ENCODE measurements at regions not wholly inside any gene's neighbourhood (a gene's known extent, or its start where the extent isn't known, plus 50 kb on each side); places are given as distances from the start of the nearest gene placed in this dataset.

DNA sequence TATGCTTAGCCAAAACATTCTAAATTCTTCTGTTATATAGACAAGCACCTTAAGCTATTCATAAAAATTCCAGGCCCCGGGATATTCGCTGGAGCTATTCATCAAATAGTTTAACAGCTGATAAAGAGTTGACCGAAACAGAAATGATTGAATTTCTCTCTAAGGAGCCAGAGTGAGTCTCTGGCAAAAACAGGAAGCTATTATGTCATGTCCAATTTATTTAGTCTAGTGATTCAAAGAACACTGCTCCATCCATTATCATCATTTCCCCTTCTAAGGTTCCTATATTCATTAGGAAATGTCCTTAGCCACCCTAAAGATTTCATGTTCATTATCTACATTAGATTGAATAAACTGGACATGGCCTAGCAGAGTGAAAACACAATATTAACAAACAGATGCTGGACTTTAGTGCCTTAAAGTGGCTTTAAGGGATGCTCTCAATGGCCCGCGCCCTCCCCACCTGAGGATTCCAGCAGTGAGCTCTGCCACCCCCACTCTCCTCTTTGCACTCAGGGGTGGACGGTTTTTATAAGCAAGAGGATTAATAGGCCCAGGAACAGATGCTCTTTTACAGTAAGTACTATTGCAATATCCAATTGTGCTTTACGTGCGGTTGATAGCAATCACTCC, 122.1 kb upstream of the RGS1 start:
- no peak overlapping the region for H3K9ac ChIP-seq (ENCODE audit: insufficient read depth in 1 of 2, low read depth in 2 of 2, low read length in 2 of 2)
- H3K27me3 ChIP-seq (ENCODE audit: control insufficient read depth in 2 of 2, insufficient read depth in 2 of 2, low read length in 2 of 2): no peaks in the 10 kb centered on the region
- 18% methylated on average over 8 of the region's 8 CpGs for WGBS (ENCODE audit: insufficient coverage, low coverage, missing lambda C conversion rate)
- no peak overlapping the region for H2AFZ ChIP-seq (ENCODE audit: low read depth, low read length)
- no peak overlapping the region for H3K27ac ChIP-seq (ENCODE audit: extremely low read depth, low read depth, low read length)
- no peaks in the 10 kb centered on the region for H3K36me3 ChIP-seq (ENCODE audit: control insufficient read depth, insufficient read depth, low read length)
- no peaks in the 10 kb centered on the region for H3K79me2 ChIP-seq (ENCODE audit: control insufficient read depth, insufficient read depth, low read length)
- no peaks in the 10 kb centered on the region for H3K9me1 ChIP-seq (ENCODE audit: control insufficient read depth, insufficient read depth, low read length)
- no peaks in the 10 kb centered on the region for H3K4me1 ChIP-seq (replicated peaks in 1 of 2; ENCODE audit: control insufficient read depth in 2 of 2, insufficient read depth in 2 of 2, low read length in 2 of 2)
- no TSS peak for BruUV-seq (replicated peaks)
- no peak overlapping the region for H3K4me2 ChIP-seq (ENCODE audit: insufficient read depth, low read length)
- no peak for DNase-seq (ENCODE audit: extremely low read depth in 1 of 4, low spot score in 3 of 4)
- FAIRE-seq: no peak
- no peak for TF ChIP-seq RBM39 (optimal IDR thresholded peaks at IDR 0.05; ENCODE audit: low read depth, low read length)
- no peak for TF ChIP-seq SMARCB1 (IDR thresholded peaks at IDR 0.05; ENCODE audit: insufficient read length, low read depth)
- TF ChIP-seq ESRRA (IDR thresholded peaks at IDR 0.05; ENCODE audit: borderline replicate concordance, low read depth): no peak
- no peaks in the 10 kb centered on the region for H4K20me1 ChIP-seq (replicated peaks; ENCODE audit: control insufficient read depth, insufficient read depth, low read length)
- intact Hi-C loops (cut with micrococcal nuclease): no loop called here
- in situ Hi-C loops (cut with MboI): no loop called here
- no peaks in the 10 kb centered on the region for H3K9me3 ChIP-seq (replicated peaks; ENCODE audit: control insufficient read depth, insufficient read depth, low read depth, low read length)
- POLR2A ChIA-PET: no interaction called here
- CTCF ChIA-PET (ENCODE audit: low intra/inter-chr PET ratio): no interaction called here
- no peak for ATAC-seq
- H3K4me3 ChIP-seq: no peak overlapping the region

DNA sequence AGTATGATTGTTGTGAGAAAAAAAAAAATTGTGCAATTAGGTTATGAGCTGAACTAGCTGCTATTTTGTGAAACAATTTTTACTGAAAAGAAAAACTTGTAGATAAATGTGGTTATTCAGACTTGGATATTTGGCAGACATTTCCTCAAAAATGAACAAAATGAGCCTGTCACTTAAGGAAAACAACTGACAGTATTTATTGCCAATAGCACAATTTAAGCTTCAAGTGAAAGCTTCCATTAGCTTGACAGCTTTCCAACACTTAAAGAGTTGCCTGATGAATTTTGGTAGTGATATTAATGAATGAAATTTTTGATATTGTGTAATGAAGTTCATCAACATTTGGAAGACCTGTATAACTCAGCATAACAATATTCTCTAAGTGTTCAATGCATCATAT, 116.1 kb upstream of the RGS1 start:
- intact Hi-C loops (cut with micrococcal nuclease) (no loop called here), in situ Hi-C loops (cut with MboI) (no loop called here)
- no peaks in the 10 kb centered on the region for H3K36me3 ChIP-seq (ENCODE audit: control insufficient read depth, insufficient read depth, low read length)
- no peak overlapping the region for H2AFZ ChIP-seq (ENCODE audit: low read depth, low read length)
- ChIA-PET CTCF (ENCODE audit: low intra/inter-chr PET ratio) (no interaction called here), POLR2A (interaction anchor here (0.7 kb wide), 1 partner anchor 121 kb away, joined by 3 read pairs; no protein-coding TSS in a partner anchor)
- H3K4me2 ChIP-seq (ENCODE audit: insufficient read depth, low read length): no peak overlapping the region
- no peak overlapping the region for H3K27ac ChIP-seq (ENCODE audit: extremely low read depth, low read depth, low read length)
- no peak overlapping the region for H3K4me3 ChIP-seq
- no peaks in the 10 kb centered on the region for H3K9me3 ChIP-seq (replicated peaks; ENCODE audit: control insufficient read depth, insufficient read depth, low read depth, low read length)
- ATAC-seq (no peak), DNase-seq (ENCODE audit: extremely low read depth in 1 of 4, low spot score in 3 of 4) (no peak), FAIRE-seq (no peak)
- no TSS peak for BruUV-seq (replicated peaks)
- no peaks in the 10 kb centered on the region; a peak in 1 of 5 replicates for H3K4me1 ChIP-seq (replicated peaks in 1 of 2; ENCODE audit: control insufficient read depth in 2 of 2, insufficient read depth in 2 of 2, low read length in 2 of 2)
- no peaks in the 10 kb centered on the region for H4K20me1 ChIP-seq (replicated peaks; ENCODE audit: control insufficient read depth, insufficient read depth, low read length)
- H3K79me2 ChIP-seq (ENCODE audit: control insufficient read depth, insufficient read depth, low read length): no peaks in the 10 kb centered on the region
- TF ChIP-seq KLF10 (CRISPR knock-in tag; IDR thresholded peaks at IDR 0.05) (no peak), PYGO2 (tag; IDR thresholded peaks at IDR 0.05) (no peak), ELF4 (CRISPR knock-in tag; IDR thresholded peaks at IDR 0.05) (no peak), ZSCAN29 (IDR thresholded peaks at IDR 0.05) (no peak), RFX5 (IDR thresholded peaks at IDR 0.05; ENCODE audit: low read depth, low read length) (no peak), ZNF165 (CRISPR knock-in tag; IDR thresholded peaks at IDR 0.05; ENCODE audit: borderline replicate concordance) (no peak)
- H3K9ac ChIP-seq (ENCODE audit: insufficient read depth in 1 of 2, low read depth in 2 of 2, low read length in 2 of 2): no peak overlapping the region
- H3K27me3 ChIP-seq (ENCODE audit: control insufficient read depth in 2 of 2, insufficient read depth in 2 of 2, low read length in 2 of 2): no peaks in the 10 kb centered on the region
- no peaks in the 10 kb centered on the region for H3K9me1 ChIP-seq (ENCODE audit: control insufficient read depth, insufficient read depth, low read length)

Data from K562 (cell line).